Suprapubic skin (tissue), 4 donors: ENCODE measurements at regions not wholly inside any gene's neighbourhood (a gene's known extent, or its start where the extent isn't known, plus 50 kb on each side); places are given as distances from the start of the nearest gene placed in this dataset.

ENCODE experiments used
- EP300 ChIP-seq: sonication (generic); formaldehyde crosslinking; IDR thresholded peaks from one replicate; pipeline ENCODE4 v1.6.1; 2017; ENCODE audit warnings: antibody characterized with exemption
- POLR2A ChIP-seq, 2 donors: fragments of 450-650 bp; IDR thresholded peaks; one replicate each; pipeline ENCODE4 v1.6.1; 2017; ENCODE audit warnings: antibody characterized with exemption in 2 of 2, mild to moderate bottlenecking in 2 of 2, moderate library complexity in 2 of 2
- POLR2AphosphoS5 ChIP-seq, 3 donors: sonication (generic); formaldehyde crosslinking; IDR thresholded peaks; one replicate each; pipeline ENCODE4 v1.6.1; 2017; ENCODE audit warnings: antibody characterized with exemption in 3 of 3
- TF ChIP-seq, protein P1 (sequence below), 2 donors: fragments of 200-600 bp in 1 of 2; fragments of 450-650 bp in 1 of 2; sonication (generic) in 1 of 2; IDR thresholded peaks; one replicate each; pipeline ENCODE4 v1.5.1; 2016 to 2019; ENCODE audit warnings: antibody characterized with exemption in 2 of 2, mild to moderate bottlenecking in 1 of 2, moderate library complexity in 1 of 2

DNA sequence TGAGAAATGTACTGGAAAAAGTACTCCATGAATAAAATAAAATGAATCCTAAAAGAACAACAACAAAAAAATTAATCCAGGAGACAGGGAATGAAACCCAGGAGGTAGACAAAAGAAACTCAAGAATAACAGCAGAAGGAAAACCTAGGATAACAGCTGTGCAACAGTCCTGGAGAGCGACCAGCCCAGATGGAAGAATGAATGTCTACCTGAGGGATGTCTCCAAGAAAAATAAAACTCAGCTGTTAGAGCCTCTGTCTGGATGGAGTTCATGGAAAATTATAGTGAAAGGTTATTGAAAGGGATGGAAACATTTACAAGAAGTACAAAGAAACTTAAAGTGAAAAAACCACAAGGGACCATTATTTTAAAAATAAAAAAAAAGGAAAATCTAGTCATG, 135.8 kb upstream of the CA10 start:
- TF ChIP-seq, protein P1, sequence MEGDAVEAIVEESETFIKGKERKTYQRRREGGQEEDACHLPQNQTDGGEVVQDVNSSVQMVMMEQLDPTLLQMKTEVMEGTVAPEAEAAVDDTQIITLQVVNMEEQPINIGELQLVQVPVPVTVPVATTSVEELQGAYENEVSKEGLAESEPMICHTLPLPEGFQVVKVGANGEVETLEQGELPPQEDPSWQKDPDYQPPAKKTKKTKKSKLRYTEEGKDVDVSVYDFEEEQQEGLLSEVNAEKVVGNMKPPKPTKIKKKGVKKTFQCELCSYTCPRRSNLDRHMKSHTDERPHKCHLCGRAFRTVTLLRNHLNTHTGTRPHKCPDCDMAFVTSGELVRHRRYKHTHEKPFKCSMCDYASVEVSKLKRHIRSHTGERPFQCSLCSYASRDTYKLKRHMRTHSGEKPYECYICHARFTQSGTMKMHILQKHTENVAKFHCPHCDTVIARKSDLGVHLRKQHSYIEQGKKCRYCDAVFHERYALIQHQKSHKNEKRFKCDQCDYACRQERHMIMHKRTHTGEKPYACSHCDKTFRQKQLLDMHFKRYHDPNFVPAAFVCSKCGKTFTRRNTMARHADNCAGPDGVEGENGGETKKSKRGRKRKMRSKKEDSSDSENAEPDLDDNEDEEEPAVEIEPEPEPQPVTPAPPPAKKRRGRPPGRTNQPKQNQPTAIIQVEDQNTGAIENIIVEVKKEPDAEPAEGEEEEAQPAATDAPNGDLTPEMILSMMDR (IDR thresholded peaks at IDR 0.05) = no peak
- no peak for TF ChIP-seq POLR2A (IDR thresholded peaks at IDR 0.05)
- no peak for TF ChIP-seq POLR2AphosphoS5 (IDR thresholded peaks at IDR 0.05)
- no peak for TF ChIP-seq EP300
